H1 (cell line): ENCODE measurements at regions not wholly inside any gene's neighbourhood (a gene's known extent, or its start where the extent isn't known, plus 50 kb on each side); places are given as distances from the start of the nearest gene placed in this dataset.
A peak's percentile ranks its signal among the peaks of the same experiment; 100 is the strongest.
"Not testable (repeated sequence)": the region's sequence is repeated elsewhere in the genome, so short reads cannot be mapped to it uniquely, and the experiment has no call there.

ENCODE experiments used
- CTCF ChIA-PET: fragments of 300-600 bp; sonication (Branson Sonifier 250); formaldehyde crosslinking; loops from one replicate; lab custom pipeline; 2021; ENCODE audit not compliant: partially characterized antibody; lab: Charles Lee
- POLR2A ChIA-PET: fragments of 300-600 bp; sonication (Branson Sonifier 250); formaldehyde crosslinking; loops from one replicate; lab custom pipeline; 2021; ENCODE audit warnings: inconsistent platforms; ENCODE audit not compliant: partially characterized antibody; lab: Charles Lee
- DNase-seq, 2 experiments: peaks; one replicate each; pipeline versions ENCODE4 v3.0.0 to v3.0.0-alpha.2; 2010 to 2022; ENCODE audit warnings: low spot score in 2 of 2, low read depth in 1 of 2, mixed read lengths in 1 of 2
- FAIRE-seq: peaks from 2 replicates; lab custom pipeline; 2011; peaks lifted over from hg19 to GRCh38; lab: Jason Lieb, UNC
- H2AFZ ChIP-seq: 2 replicates; pipeline ENCODE4 v1.8.1; 2012; ENCODE audit warnings: low read length, inconsistent platforms
- H2AK5ac ChIP-seq: 2 replicates; pipeline ENCODE4 v1.6.1; 2013; ENCODE audit warnings: low read depth, low read length
- H2BK120ac ChIP-seq: replicated peaks from 2 replicates; pipeline ENCODE3; 2013; ENCODE audit warnings: low read depth, low read length, inconsistent platforms
- H2BK12ac ChIP-seq: 2 replicates; pipeline ENCODE4 v1.6.1; 2013; ENCODE audit warnings: low read depth, low read length
- H2BK15ac ChIP-seq: 2 replicates; pipeline ENCODE4 v1.6.1; 2013; ENCODE audit warnings: low read length
- H2BK20ac ChIP-seq: 2 replicates; pipeline ENCODE4 v1.6.1; 2013; ENCODE audit warnings: low read length
- H2BK5ac ChIP-seq: 2 replicates; pipeline ENCODE4 v1.6.1; 2013; ENCODE audit warnings: low read depth, low read length
- H3K14ac ChIP-seq: 2 replicates; pipeline ENCODE4 v1.6.1; 2013; ENCODE audit warnings: inconsistent platforms; ENCODE audit not compliant: insufficient read length
- H3K18ac ChIP-seq: 2 replicates; pipeline ENCODE4 v1.6.1; 2013; ENCODE audit warnings: low read length; ENCODE audit errors: extremely low read depth
- H3K23ac ChIP-seq: 2 replicates; pipeline ENCODE4 v1.6.1; 2013; ENCODE audit warnings: inconsistent platforms; ENCODE audit not compliant: insufficient read length
- H3K23me2 ChIP-seq: 2 replicates; pipeline ENCODE4 v1.6.1; 2013; ENCODE audit warnings: low read depth, low read length
- H3K27ac ChIP-seq: 2 replicates; pipeline ENCODE4 v1.6.1; 2011; ENCODE audit warnings: low read depth, low read length, inconsistent platforms
- H3K27me3 ChIP-seq, 4 experiments: replicated peaks in 1 of 4; 1 replicate in 1 of 4; 2 replicates in 3 of 4; pipeline versions ENCODE4 v1.6.1 to v1.8.1; 2011 to 2013; ENCODE audit warnings: low read length in 3 of 4, mild to moderate bottlenecking in 3 of 4, inconsistent platforms in 2 of 4, mixed read lengths in 2 of 4, moderate library complexity in 1 of 4; ENCODE audit not compliant: control insufficient read depth in 3 of 4, insufficient read depth in 3 of 4; ENCODE audit errors: extremely low read depth in 1 of 4
- H3K36me3 ChIP-seq, 4 experiments: 2 replicates each; pipeline versions ENCODE4 v1.6.1 to v1.8.1; 2011 to 2013; ENCODE audit warnings: mild to moderate bottlenecking in 4 of 4, low read length in 3 of 4, moderate library complexity in 2 of 4, control low read depth in 1 of 4, inconsistent platforms in 1 of 4; ENCODE audit not compliant: insufficient read depth in 4 of 4, control insufficient read depth in 2 of 4
- H3K4ac ChIP-seq: replicated peaks from 2 replicates; pipeline ENCODE3; 2013; ENCODE audit warnings: low read length, low read depth, mixed read lengths, inconsistent platforms; ENCODE audit not compliant: insufficient read length
- H3K4me1 ChIP-seq, 4 experiments: replicated peaks in 1 of 4; 1 replicate in 1 of 4; 2 replicates in 3 of 4; pipeline versions ENCODE4 v1.6.1 to v1.8.1; 2011 to 2013; ENCODE audit warnings: low read length in 3 of 4, inconsistent platforms in 2 of 4, mixed read lengths in 1 of 4; ENCODE audit not compliant: insufficient read depth in 4 of 4, control insufficient read depth in 3 of 4
- H3K4me2 ChIP-seq, 2 experiments: 2 replicates each; pipeline versions ENCODE4 v1.6.1 to v1.8.1; 2011 to 2013; ENCODE audit warnings: low read depth in 2 of 2, low read length in 2 of 2, control low read depth in 1 of 2, inconsistent platforms in 1 of 2, mild to moderate bottlenecking in 1 of 2; ENCODE audit not compliant: insufficient read depth in 1 of 2
- H3K4me3 ChIP-seq, 4 experiments: fragments of 200-600, 300-600 bp in 1 of 4; sonication (generic), shearing (Covaris generic), sonication (Bioruptor Twin) in 1 of 4; 2 replicates each; pipeline versions ENCODE4 v1.5.1 to v1.8.1; 2011 to 2016; ENCODE audit warnings: low read length in 4 of 4, low read depth in 3 of 4, control low read depth in 2 of 4, inconsistent platforms in 2 of 4, mild to moderate bottlenecking in 2 of 4, mixed read lengths in 1 of 4, moderate library complexity in 1 of 4; ENCODE audit not compliant: insufficient read depth in 2 of 4; ENCODE audit errors: extremely low read depth in 1 of 4
- H3K56ac ChIP-seq: replicated peaks from 2 replicates; pipeline ENCODE3; 2013; ENCODE audit warnings: low read depth, mild to moderate bottlenecking, mixed read lengths, low read length, inconsistent platforms; ENCODE audit not compliant: insufficient read length
- H3K79me1 ChIP-seq: 2 replicates; pipeline ENCODE4 v1.6.1; 2013; ENCODE audit warnings: low read depth, low read length, control low read depth
- H3K79me2 ChIP-seq, 2 experiments: 2 replicates each; pipeline versions ENCODE4 v1.6.1 to v1.8.1; 2012 to 2013; ENCODE audit warnings: low read length in 2 of 2, mild to moderate bottlenecking in 2 of 2, inconsistent platforms in 1 of 2; ENCODE audit not compliant: insufficient read depth in 2 of 2, control insufficient read depth in 1 of 2
- H3K9ac ChIP-seq, 4 experiments: replicated peaks in 1 of 4; 1 replicate in 1 of 4; 2 replicates in 3 of 4; pipeline versions ENCODE4 v1.6.1 to v1.8.1; 2011 to 2013; ENCODE audit warnings: low read depth in 3 of 4, low read length in 3 of 4, control low read depth in 2 of 4, mild to moderate bottlenecking in 2 of 4, moderate library complexity in 2 of 4, inconsistent platforms in 1 of 4; ENCODE audit errors: extremely low read depth in 1 of 4
- H3K9me3 ChIP-seq, 2 experiments: 2 replicates each; pipeline versions ENCODE4 v1.6.1 to v1.8.1; 2012 to 2013; ENCODE audit warnings: mild to moderate bottlenecking in 2 of 2, moderate library complexity in 2 of 2, control low read depth in 1 of 2, inconsistent platforms in 1 of 2, low read depth in 1 of 2, low read length in 1 of 2, mixed read lengths in 1 of 2; ENCODE audit not compliant: insufficient read depth in 2 of 2
- H4K20me1 ChIP-seq, 2 experiments: replicated peaks in 1 of 2; 2 replicates each; pipeline versions ENCODE3 to v1.8.1; 2011 to 2013; ENCODE audit warnings: inconsistent platforms in 2 of 2, low read length in 2 of 2, mild to moderate bottlenecking in 1 of 2; ENCODE audit not compliant: insufficient read depth in 2 of 2, control insufficient read depth in 1 of 2
- H4K5ac ChIP-seq: 2 replicates; pipeline ENCODE4 v1.6.1; 2013; ENCODE audit warnings: low read length, low read depth, mixed read lengths, inconsistent platforms; ENCODE audit not compliant: insufficient read length
- H4K8ac ChIP-seq: 2 replicates; pipeline ENCODE4 v1.8.0; 2013; ENCODE audit warnings: mild to moderate bottlenecking, moderate library complexity, low read length, inconsistent platforms; ENCODE audit not compliant: insufficient read depth; ENCODE audit errors: extremely low read depth
- H4K91ac ChIP-seq: replicated peaks from 2 replicates; pipeline ENCODE3; 2013; ENCODE audit warnings: low read length, mixed read lengths, inconsistent platforms; ENCODE audit not compliant: insufficient read length
- WGBS, 2 experiments: shearing (Covaris generic) in 1 of 2; methylation state at CpG; one replicate each; pipeline versions ENCODE4 v1.1.6 to v1.1.7; 2013 to 2015; ENCODE audit warnings: low lambda C conversion rate in 2 of 2, mixed read lengths in 2 of 2, inconsistent platforms in 1 of 2, low coverage in 1 of 2, missing lambda C conversion rate in 1 of 2; ENCODE audit not compliant: insufficient replicate concordance in 2 of 2, insufficient coverage in 1 of 2, insufficient read length in 1 of 2; ENCODE audit errors: extremely low coverage in 1 of 2, missing lambda C conversion rate in 1 of 2; 5-methylcytosine and 5-hydroxymethylcytosine counted together

DNA sequence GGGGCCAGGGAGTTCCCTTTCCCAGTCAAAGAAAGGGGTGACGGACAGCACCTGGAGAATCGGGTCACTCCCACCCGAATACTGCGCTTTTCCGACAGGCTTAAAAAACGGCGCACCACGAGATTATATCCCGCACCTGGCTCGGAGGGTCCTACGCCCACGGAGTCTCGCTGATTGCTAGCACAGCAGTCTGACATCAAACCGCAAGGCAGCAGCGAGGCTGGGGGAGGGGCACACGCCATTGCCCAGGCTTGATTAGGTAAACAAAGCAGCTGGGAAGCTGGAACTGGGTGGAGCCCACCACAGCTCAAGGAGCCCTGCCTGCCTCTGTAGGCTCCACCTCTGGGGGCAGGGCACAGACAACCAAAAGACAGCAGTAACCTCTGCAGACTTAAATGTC lies 223.6 kb downstream of the ETV1 start:
- peak in 1 of 2 experiments; percentile 62 for DNase-seq
- not testable (repeated sequence) for H4K8ac ChIP-seq, H2BK120ac ChIP-seq, H3K27me3 ChIP-seq, H2AFZ ChIP-seq, H2BK15ac ChIP-seq, H3K4ac ChIP-seq, H4K91ac ChIP-seq, H3K79me2 ChIP-seq, H3K4me2 ChIP-seq, H3K23ac ChIP-seq, H2BK12ac ChIP-seq, H3K9me3 ChIP-seq, H3K79me1 ChIP-seq, H4K20me1 ChIP-seq, H2BK5ac ChIP-seq, H4K5ac ChIP-seq, H3K56ac ChIP-seq, H3K4me3 ChIP-seq, H3K4me1 ChIP-seq, H3K27ac ChIP-seq, H2BK20ac ChIP-seq, H3K36me3 ChIP-seq, H3K23me2 ChIP-seq, H3K9ac ChIP-seq, H2AK5ac ChIP-seq, H3K18ac ChIP-seq, H3K14ac ChIP-seq
- FAIRE-seq: peak; percentile 95
- CTCF ChIA-PET: interaction anchor here (1.3 kb wide), 1 partner anchor 14 kb away, joined by 3 read pairs; no protein-coding TSS in a partner anchor
- whole genome bisulfite sequencing, 2 experiments: 82% methylated on average over 11 of the region's 16 CpGs; no CpG with 5 or more reads in 1 of the 2 experiments
- POLR2A ChIA-PET: interaction anchor here (1.0 kb wide), 1 partner anchor 12 kb away, joined by 3 read pairs; no protein-coding TSS in a partner anchor
